ENCODE measurements at regions not wholly inside any gene's neighbourhood (a gene's known extent, or its start where the extent isn't known, plus 50 kb on each side); places are given as distances from the start of the nearest gene placed in this dataset.

- no peak for DNase-seq
- no peak for ATAC-seq
- H3K9me3 ChIP-seq: peaks cover 0 to 27% (median 0%) of the 10 kb centered on the region in 11 donors
- no peak overlapping the region for H3K27ac ChIP-seq
- intact Hi-C loops (cut with DNase I): no loop called here
- H3K36me3 ChIP-seq: no peaks in the 10 kb centered on the region
- 69 to 72% methylated on average over 4 of the region's 4 CpGs for WGBS, 2 donors
- no peaks in the 10 kb centered on the region for H3K4me1 ChIP-seq
- H3K27me3 ChIP-seq: no peaks in the 10 kb centered on the region
- no peak for TF ChIP-seq CTCF (IDR thresholded peaks at IDR 0.05)
- H3K4me3 ChIP-seq: no peak overlapping the region
Observed at GRCh38 chr4:179563741-179564140, 2121.5 kb upstream of the AGA start.

- WGBS, 2 donors: 40 to 70% methylated on average over 2 of the region's 2 CpGs
Observed at GRCh38 chr4:179569549-179569948, 2127.3 kb upstream of the AGA start.

GRCh38 chr4:179582164-179582905 lies 2140.1 kb upstream of the AGA start:
- ATAC-seq (no peak), DNase-seq (no peak)
- no peak for TF ChIP-seq CTCF (IDR thresholded peaks at IDR 0.05)

More at GRCh38 chr4:179569549-179569948, 2127.3 kb upstream of the AGA start:
- Histone ChIP-seq H3K27me3 (no peaks in the 10 kb centered on the region), H3K36me3 (no peaks in the 10 kb centered on the region), H3K4me1 (no peaks in the 10 kb centered on the region), H3K9me3 (peaks cover 0 to 57% (median 0%) of the 10 kb centered on the region in 11 donors), H3K4me3 (no peak overlapping the region), H3K27ac (no peak overlapping the region)
- TF ChIP-seq CTCF (IDR thresholded peaks at IDR 0.05): no peak
- intact Hi-C loops (cut with DNase I): no loop called here
- ATAC-seq (no peak), DNase-seq (no peak)

GRCh38 chr4:179583221-179583620 lies 2141.0 kb upstream of the AGA start:
- H3K9me3 ChIP-seq: peaks cover 0 to 20% (median 1%) of the 10 kb centered on the region in 11 donors
- TF ChIP-seq CTCF (IDR thresholded peaks at IDR 0.05): no peak
- no peak for DNase-seq
- no peaks in the 10 kb centered on the region for H3K36me3 ChIP-seq
- intact Hi-C loops (cut with DNase I): no loop called here
- H3K27ac ChIP-seq: no peak overlapping the region
- H3K4me1 ChIP-seq: no peaks in the 10 kb centered on the region
- no peak for ATAC-seq
- 19 to 28% methylated on average over 4 of the region's 4 CpGs for WGBS, 2 donors
- no peaks in the 10 kb centered on the region for H3K27me3 ChIP-seq
- H3K4me3 ChIP-seq: no peak overlapping the region

More at GRCh38 chr4:179582164-179582905, 2140.1 kb upstream of the AGA start:
- H3K36me3 ChIP-seq: no peaks in the 10 kb centered on the region
- intact Hi-C loops (cut with DNase I): no loop called here
- H3K27ac ChIP-seq: no peak overlapping the region
- H3K4me1 ChIP-seq: no peaks in the 10 kb centered on the region
- 62 to 73% methylated on average over 3 of the region's 3 CpGs for WGBS, 2 donors
- no peaks in the 10 kb centered on the region for H3K27me3 ChIP-seq
- peaks cover 0 to 27% (median 3%) of the 10 kb centered on the region in 11 donors for H3K9me3 ChIP-seq
- H3K4me3 ChIP-seq: no peak overlapping the region
